Left hindlimb (tissue), 1 donor: ENCODE measurements at regions not wholly inside any gene's neighbourhood (a gene's known extent, or its start where the extent isn't known, plus 50 kb on each side); places are given as distances from the start of the nearest gene placed in this dataset.

Experiments used
- DNase-seq: peaks from one replicate; pipeline ENCODE4 v3.0.0-alpha.2; 2018

DNA sequence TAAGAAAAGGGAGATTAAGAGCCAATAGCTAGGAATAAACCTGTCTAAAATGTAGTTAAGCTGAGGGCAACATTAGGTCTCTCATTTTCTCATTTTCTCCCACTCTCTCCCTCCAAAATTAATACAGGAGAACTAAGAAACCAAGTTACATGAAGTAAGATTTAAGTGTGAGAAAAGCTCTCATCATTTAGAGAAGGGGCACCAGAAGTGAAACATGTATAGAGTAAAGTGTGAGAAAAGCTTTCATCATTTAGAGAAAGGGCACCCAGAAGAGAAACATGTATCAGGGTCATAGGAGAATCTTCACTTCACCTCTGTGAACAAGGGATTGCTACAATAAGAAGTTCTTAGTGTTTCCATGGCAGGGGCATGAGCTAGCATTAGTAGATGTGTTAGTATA, 132.4 kb upstream of the CNTN1 start:
- DNase-seq = no peak

DNA sequence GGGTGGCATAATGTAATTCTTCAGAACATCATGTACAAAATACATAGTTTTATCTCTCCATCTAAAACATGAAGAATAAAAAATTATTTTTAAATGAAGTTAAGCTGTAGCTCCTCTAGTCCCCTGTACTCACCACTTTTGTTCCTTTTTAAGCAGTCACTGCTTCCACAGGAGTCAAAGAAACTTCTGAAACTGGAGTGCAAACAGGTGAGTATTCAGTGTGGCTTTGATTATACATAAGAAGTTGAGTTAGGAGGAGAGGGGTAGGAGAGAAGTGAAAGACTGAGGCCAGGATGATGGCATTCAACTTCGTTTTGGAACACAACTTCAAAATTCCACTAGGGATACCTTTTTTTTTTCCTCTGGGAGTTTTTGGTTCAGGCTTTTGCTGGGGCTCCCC, 131.4 kb upstream of the CNTN1 start:
- DNase-seq = no peak

DNA sequence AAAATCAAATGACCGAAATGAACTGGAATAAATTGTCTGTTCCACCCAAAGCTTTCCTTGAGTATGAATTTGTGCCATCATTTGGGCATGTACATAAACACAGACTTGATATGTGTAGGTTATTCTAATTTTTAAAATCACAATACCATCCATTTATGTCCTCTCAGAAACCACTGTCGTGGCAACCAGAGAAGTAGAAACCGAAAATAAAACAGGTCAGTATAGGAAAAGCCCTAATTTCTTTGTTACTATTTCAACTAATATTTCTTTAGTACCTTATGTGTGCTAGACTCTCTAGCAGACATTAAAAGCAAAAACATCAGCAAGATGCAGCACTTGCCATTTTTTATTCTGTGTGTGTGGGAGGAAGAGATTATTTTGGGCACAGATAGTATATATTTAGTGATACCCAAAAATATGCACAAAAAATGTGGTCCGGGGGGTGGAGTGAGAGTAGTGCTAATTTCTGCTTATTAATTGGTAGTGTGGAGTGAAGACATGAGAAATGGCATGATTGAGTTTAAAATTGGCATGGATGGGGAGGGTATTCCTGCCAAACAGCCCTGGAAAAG, 130.8 kb upstream of the CNTN1 start:
- DNase-seq = no peak

DNA sequence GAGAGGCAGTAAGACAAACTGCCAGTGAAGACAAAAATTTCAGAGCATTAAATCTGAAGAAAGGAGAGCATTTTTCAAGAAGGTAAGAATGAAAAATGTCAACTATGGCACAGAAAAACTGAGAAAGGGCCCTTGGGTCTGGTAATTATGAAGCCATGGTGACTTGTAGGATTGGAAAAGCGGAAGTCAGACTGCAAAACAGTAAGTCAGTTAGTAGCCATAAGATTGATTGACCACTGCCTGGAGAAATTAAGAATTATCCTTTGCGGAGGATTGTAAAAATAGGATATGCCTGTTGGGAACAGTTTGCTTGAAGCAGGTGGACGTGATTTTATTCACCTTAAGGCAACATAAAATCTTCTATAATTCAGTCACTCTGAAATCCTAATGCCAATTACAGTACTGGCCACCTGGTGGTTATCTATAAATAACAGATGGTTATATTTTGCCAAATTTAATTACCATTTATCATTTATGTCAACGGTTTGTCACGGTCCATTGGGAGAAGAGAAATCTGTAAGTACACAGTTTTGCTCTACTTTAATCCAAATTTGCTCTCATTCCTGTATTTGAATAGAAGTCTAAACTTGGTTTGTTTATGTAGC, 127.1 kb upstream of the CNTN1 start:
- no peak for DNase-seq

DNA sequence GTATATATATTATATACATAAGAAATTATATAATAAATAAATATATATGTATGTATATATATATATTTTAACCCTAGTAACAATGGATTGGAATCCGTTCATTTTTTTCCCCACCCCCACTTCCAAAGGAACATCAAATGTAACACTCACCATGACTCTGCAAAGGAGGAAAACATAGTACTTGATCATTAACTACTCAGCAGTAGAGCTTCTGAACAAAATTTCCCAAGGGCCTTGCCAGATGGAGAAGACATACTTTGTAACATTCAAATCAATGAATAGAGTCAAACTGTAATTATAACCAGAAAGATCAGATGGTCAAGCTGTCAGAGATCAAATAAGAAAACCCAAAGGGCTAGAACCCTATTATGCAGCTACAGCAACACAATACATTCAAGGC, 126.0 kb upstream of the CNTN1 start:
- DNase-seq = no peak

DNA sequence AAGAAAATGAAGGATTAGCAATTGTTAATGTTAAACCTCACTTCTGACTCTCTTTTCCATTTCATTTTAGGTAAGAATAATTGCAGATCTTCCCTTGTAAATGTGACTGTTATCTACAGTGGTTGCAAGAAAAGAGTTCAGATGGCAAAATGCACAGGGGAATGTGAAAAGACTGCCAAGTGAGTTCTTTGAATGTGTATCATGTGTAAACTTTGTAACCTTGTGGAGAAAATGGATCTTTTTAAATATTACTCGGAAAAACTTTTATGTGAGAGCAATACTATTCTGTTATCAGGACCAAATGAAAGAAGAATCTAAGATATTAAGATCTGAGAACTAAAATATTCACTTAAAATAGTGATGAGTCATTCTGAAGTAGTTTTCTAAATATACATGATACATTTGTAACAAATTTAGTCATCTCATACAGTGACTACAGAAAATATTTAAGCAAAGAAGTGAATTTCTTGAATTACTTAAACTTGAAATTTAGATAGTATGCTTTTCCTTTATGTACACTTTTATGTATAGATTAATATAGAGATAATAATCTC, 122.5 kb upstream of the CNTN1 start:
- DNase-seq = no peak

DNA sequence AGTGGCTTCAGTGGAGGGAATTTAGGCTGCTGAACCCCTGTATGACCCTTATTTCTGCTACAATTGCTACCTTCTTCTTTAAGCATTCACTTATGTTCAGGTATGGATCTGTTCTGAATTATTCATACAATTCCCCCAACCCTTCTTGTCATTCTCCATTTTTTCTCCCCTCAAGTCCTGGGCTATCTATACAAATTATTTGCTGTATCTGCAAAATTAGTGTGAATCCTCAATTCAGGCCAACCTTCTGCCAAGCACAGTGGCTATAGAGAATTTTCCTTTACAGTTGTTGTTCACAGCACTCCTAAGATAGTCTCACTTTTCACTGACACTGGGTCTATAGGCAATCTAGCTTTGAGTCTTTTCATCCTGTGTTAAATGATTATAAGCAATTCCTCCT, 119.2 kb upstream of the CNTN1 start:
- DNase-seq = no peak

DNA sequence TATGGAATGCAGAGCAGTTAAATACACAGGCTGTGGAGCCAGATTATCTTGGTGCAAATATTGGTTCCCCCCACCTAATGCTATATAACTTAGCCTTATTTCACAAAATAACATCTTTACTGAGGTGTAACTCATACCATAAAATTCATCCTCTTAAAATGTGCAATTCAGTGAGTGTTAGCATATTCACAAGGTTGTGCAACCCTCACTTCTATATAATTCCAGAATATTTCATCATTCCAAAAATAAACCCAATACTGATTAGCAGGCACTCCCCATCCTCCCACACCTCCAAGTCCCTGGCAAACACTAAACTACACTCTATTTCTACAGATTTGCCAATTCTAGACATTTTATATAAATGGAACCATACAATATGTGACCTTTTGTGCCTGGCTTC, 116.3 kb upstream of the CNTN1 start:
- no peak for DNase-seq

DNA sequence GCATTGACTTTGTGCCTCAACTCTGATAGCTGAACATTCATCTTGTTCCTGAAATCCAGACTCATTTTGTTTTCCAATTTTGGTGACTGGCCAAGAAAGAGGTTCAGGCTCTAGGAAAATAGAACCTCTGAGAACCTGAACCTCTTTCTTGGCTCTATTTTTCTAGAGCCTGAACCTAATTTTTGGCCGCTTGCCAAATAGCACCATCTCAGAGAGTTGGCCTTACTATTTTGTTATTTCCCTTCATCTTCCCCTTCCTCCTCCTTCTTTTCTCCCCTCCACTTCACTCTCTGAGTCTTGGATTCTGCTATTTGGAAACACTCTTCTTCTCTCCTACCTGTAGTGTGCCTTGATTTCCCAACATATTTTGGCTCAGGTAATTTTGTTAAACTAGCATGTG, 114.4 kb upstream of the CNTN1 start:
- DNase-seq = no peak

DNA sequence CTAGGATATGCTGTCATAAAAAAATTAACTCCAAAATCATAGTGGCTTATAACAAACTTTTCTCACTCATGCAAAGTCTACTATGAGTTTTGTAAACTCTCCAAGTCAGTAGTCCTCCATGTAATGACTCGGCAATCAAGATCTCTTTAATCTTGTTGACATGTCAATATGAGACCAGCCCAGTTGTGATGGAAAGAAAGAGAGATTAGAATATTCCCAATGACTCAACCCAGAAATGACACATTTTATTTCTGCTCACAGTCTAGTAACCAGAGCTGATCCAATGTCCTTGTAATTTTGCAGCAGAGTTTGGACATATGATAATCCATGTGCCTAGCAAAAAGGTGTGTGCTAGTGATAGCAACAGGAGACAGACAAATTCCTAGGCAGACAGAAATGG, 112.6 kb upstream of the CNTN1 start:
- no peak for DNase-seq

DNA sequence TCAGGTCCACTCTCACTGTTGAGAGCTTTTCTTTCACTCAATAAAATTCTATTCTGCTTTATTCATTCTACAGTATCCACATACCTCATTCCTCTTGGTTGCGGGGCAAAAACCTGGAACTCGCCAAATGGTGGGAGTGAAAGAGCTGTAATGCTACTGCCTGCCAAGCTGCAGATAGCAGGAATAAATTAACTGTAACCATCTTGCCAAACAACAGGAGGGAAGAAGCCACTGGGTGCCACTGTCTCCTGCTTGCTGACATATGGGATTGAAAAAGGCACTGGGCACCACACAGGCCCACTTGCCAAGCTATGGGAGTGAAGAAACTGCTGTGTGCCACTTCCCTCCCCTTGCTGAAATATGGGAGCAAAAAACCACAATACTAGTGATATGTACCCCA, 111.9 kb upstream of the CNTN1 start:
- no peak for DNase-seq

DNA sequence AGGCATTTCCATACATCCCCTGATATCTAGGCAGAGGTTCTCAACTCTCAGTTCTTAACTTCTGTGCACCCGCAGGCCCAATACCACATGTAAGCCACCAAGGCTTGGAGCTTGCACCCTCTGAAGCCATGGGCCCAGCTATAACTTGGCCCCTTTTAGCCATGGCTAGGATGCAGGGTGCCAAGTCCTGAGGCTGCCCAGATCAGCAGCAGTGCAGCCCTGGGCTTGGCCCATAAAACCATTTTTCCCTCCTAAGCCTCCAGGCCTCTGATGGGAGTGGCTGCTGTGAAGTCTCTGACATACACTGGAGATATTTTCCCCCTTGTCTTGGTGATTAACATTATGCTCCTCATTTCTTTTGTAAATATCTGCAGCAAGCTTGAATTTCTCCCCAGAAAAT, 110.3 kb upstream of the CNTN1 start:
- DNase-seq = no peak

DNA sequence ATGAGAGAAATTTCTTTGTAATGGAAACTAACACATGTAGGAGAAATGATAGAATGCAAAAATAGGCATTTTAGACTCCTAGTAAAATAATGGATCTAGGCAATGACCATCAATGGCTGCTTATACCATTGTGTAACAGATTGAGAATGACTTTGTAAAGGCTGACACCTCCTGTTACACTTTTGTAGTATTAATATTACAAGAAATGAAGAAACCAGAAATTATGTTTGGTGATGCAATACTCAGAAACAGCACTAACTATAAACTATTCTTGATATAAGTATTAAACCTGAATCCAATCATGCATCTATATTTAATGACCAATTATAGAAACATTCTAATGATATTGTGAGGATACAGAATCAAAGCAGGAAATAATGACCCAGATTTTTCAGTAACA, 108.5 kb upstream of the CNTN1 start:
- DNase-seq = no peak

DNA sequence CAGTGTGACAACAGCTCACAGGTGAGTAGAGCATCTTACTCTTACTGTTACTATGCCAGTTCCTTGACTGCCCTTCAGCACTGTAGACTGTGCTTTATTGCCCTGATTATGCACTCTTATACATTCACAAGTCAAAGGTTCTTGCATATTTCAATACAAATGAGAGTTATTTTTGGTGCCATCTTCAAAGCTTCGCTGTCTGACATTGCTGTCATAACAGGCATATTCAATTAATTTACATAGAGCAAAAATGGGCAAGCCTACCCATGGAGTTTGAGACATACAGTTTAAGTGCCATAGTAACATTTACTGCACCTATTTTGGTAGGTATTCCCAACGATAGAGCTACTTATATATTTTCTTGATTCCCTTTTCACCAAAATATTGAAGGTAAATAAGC, 107.5 kb upstream of the CNTN1 start:
- no peak for DNase-seq

DNA sequence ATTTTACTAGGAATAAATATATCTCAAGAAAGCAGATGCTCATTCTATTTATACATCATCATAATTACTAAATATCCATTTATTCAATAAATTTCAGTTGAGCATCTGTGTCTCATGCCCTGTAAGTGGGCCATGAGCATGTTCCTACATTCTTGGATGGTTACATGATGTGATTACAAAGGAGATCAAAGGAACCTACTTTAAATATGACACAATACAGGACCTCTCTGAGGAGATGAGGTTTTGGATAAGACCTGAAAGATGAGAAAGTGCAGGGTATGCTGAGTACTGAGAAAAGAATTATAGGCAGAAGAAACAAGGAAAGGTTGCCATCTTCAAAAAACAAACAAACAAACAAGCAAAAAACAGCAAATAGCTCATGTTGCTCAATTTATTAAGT, 105.4 kb upstream of the CNTN1 start:
- no peak for DNase-seq

DNA sequence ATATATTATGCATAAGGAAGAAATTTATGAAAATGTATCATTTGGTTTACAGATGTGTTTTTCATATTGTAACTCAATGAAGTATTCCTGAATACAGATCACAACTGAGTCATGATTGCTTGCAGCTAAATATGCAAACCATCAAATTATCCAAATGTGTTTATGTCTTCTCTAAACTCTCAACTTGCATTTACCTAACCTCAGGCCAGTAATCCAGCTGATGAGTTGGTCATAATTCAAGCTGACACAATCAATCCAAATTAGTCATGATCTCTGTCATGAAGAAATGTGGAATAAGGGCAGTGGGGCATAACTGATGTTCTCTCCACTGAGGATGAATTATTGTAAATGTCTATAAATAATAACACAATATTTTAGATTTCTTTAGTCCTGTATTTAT, 104.8 kb upstream of the CNTN1 start:
- DNase-seq = no peak

DNA sequence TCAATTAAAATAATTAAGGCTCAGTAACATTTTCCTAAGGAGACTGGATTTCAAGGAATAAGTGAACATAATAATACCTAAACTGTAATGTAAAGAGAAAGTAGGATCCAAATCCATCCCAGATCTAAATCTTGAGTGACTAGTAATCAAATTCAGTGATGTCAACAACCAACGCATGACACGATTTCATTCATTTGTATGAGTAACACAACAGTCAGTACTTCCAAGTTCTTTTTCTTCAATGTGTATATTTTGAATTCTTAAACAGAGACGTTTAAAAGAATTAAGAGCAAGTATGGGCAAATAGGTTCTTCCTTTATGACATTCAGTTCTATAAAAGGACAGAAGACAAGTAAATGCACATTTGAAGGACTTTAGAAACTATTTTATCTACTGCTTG, 104.3 kb upstream of the CNTN1 start:
- no peak for DNase-seq

DNA sequence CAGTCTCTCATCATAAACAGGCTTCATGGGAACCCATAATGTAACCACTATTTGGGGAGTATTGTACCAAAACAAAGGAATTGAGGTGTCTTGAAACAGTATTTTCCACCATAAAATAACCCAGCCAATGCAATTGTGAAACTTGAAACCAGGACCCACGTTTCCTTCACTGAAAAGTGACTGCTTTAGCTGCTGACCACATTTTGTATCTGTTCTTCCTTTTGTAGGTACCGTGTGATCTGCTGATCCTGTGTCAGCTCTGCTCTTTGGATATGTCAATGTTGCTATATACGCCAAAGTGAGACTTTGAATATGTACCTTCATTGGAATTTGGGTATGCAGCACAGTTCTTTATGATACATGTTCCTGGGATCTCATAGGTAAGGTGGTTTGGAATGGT, 95.1 kb upstream of the CNTN1 start:
- DNase-seq = no peak

DNA sequence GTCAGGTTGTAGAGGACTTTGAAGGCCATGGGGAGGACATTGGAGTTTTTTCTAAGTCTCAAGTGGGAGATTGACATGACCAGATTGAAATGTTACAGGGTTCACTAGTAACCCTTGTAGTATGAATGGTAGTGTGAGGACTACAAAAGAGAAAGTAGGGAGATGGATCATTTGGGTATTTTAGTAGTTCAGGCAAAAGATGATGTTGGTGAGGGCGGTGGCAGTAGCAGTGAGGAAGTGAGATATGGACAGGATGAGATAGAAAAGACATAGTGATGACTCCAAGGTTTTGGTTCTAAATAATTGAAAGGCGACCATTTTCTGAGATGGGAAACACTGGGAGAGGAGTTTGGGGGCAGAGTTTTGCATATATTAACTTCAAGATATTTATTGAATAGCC, 94.2 kb upstream of the CNTN1 start:
- no peak for DNase-seq

DNA sequence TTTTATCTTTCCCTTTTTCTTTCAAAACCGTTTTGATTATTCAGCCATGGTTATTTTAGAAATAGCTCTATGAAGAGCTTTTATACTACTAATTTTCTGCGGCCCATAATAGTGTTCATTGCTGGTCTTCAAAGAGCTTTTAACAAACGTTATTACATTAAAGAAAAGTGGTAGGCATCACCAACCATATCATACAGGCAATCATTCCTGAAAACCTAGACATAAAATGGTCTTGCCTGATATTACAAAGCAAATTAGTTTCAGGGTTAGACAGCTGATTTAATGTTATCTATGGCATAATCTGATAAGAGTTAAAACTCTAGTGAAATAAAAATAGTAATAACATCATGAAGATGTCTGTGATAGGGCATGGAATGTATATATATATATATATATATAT, 89.7 kb upstream of the CNTN1 start:
- DNase-seq = no peak

DNA sequence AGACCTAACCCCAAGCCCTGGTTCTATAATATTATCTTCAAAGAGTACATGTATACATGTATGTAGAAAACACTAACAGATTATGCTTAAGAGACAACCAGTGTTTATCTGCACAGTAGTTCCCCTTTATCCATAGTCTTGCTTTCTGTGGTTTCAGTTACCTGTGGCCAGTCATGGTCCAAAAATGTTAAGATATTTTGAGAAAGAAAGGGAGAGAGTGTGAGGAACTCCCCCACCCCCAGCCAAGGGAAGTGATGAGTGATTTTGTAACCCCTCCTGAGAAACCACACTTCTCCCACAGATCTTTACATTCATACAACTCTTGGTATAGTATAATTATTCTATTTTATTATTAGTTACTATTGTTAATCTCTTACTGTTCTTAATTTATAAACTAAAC, 77.3 kb upstream of the CNTN1 start:
- DNase-seq = no peak

DNA sequence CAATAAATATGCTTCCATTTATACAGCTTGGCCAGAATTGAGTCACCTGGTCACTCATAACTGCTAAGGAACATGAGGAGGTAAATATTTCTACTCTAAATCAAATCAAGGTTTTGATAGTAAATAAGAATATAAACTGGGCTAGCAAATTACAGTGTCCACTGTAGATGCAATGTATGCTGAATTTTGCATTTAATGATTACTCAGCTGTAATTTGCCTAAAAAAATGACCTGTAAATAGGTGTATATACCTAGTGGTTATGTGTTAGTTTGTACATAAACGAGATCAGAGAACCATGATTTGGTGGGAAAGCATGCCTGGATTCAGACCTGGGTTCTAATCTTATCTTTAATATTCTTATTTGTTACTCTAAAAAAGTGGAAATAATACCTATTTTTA, 76.6 kb upstream of the CNTN1 start:
- no peak for DNase-seq

DNA sequence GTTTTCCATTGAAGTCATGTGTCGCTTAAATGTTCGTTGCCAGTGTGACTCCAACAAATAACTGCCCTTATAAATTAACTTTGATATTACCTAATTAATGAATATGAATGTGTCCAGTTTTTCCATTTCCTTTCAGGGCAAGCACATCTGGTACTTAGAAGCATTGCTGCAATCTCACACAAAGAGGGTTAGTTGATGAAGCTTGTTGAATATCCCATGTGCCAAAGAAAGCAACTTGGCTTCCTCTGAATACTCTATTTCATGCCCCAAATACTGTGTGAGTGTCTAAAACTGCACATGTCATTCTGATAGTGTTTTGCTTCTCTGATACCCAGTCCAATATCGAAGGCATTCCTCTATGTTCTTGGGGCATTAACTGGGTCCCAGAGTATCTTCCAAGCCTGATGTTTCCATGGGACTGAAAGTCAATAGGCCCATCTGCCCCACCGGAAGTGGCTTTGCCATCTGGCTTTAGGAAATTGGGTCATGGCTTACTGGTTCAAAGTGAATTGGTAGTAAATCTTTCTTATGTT, 75.8 kb upstream of the CNTN1 start:
- DNase-seq = no peak

DNA sequence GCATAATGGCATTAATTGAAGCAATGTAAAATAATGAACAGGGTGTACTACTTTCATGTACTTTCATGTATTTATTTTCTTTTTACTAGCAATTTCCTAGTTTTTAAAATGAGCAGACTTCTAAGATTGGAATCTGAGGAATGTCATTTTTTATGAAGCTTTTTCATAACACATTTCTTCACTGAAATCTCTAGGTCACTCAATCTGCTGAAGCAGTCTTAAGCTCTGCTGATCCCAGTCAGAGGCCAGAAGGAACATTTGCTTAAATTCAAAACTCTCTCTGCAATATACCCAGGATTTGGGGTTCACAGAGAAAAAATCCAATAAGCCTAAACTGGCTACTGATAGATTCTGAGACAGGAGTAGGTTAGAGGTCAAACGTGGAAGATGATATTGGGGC, 73.6 kb upstream of the CNTN1 start:
- no peak for DNase-seq

DNA sequence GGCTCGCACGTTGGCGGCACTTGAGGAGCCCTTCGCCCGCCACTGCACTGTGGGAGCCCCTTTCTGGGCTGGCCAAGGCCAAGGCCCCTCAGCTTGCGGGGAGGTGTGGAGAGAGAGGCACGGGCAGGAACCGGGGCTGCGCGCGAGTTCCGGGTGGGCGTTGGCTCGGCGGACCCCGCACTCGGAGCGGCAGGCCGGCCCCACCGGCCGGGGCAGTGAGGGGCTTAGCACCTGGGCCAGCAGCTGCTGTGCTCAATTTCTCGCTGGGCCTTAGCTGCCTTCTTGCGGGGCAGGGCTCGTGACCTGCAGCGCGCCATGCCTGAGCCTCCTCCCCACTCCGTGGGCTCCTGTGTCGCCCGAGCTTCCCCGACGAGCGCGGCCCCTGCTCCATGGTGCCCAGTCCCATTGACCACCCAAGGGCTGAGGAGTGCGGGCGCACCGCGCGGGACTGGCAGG, 71.6 kb upstream of the CNTN1 start:
- DNase-seq = no peak
